ENCODE measurements at regions not wholly inside any gene's neighbourhood (a gene's known extent, or its start where the extent isn't known, plus 50 kb on each side); places are given as distances from the start of the nearest gene placed in this dataset.

GRCh38 chr7:18206331-18206730 is 178.7 kb upstream of the PRPS1L1 start:
- dilution Hi-C loops (cut with HindIII; ENCODE audit: low sequenced_read_pairs, unreplicated experiment), result no loop called here
- no peak for DNase-seq

More at GRCh38 chr7:18206331-18206730, 178.7 kb upstream of the PRPS1L1 start:
- Histone ChIP-seq H2AK5ac (ENCODE audit: low read depth, low read length) (no peak overlapping the region), H3K18ac (ENCODE audit: low read depth, low read length) (no peak overlapping the region), H3K9ac (ENCODE audit: low read depth, low read length) (no peak overlapping the region), H2BK20ac (ENCODE audit: low read depth, low read length) (no peak overlapping the region), H2BK15ac (ENCODE audit: low read depth, low read length) (no peak overlapping the region), H3K27ac (ENCODE audit: insufficient read depth, low read length) (no peak overlapping the region), H3K9me3 (ENCODE audit: control insufficient read depth, insufficient read depth, low read length) (no peaks in the 10 kb centered on the region), H2AK9ac (replicated peaks; ENCODE audit: low read depth, low read length, poor library complexity) (no peak overlapping the region), H3K4ac (ENCODE audit: low read depth, low read length) (no peak overlapping the region), H4K8ac (ENCODE audit: low read depth in 2 of 2, low read length in 2 of 2) (no peak overlapping the region), H3K14ac (replicated peaks; ENCODE audit: low read depth, low read length) (no peak overlapping the region), H4K20me1 (ENCODE audit: insufficient read depth, low read length) (no peaks in the 10 kb centered on the region), H3K27me3 (ENCODE audit: control insufficient read depth, insufficient read depth, low read length) (no peaks in the 10 kb centered on the region), H3K4me2 (ENCODE audit: low read depth, low read length) (no peak overlapping the region), H3K4me3 (ENCODE audit: insufficient read depth, low read depth, low read length) (no peak overlapping the region), H3K79me1 (ENCODE audit: low read depth in 1 of 2, low read length in 2 of 2) (no peaks in the 10 kb centered on the region), H2BK120ac (ENCODE audit: low read depth, low read length) (no peak overlapping the region), H2AFZ (replicated peaks; ENCODE audit: low read length, poor library complexity) (no peak overlapping the region), H4K5ac (ENCODE audit: low read depth, low read length) (no peak overlapping the region), H3K36me3 (ENCODE audit: control insufficient read depth, insufficient read depth, low read length) (no peaks in the 10 kb centered on the region), H2BK5ac (ENCODE audit: low read depth, low read length, poor library complexity, severe bottlenecking) (no peak overlapping the region), H3K56ac (ENCODE audit: extremely low read depth, insufficient read depth, low read length) (no peak overlapping the region), H4K91ac (ENCODE audit: insufficient read depth, low read depth, low read length) (no peak overlapping the region), H3K23ac (ENCODE audit: low read depth, low read length) (no peak overlapping the region), H3K4me1 (ENCODE audit: control insufficient read depth, insufficient read depth, low read length) (no peaks in the 10 kb centered on the region), H3K9me1 (ENCODE audit: insufficient read depth, low read length) (no peaks in the 10 kb centered on the region)
- CTCF ChIA-PET, result no interaction called here
- in situ Hi-C loops (cut with MboI; ENCODE audit: low sequenced_read_pairs), result no loop called here
- POLR2A ChIA-PET (ENCODE audit: unreplicated experiment), result no interaction called here
- BruUV-seq (replicated peaks), result no TSS peak
- no CpG with 5 or more reads among the region's 1 CpG for WGBS, 2 experiments (ENCODE audit: extremely low coverage in 2 of 2, insufficient read length in 1 of 2)
- TF ChIP-seq SMC3 (IDR thresholded peaks at IDR 0.05; ENCODE audit: low read depth, low read length), result no peak
- TF ChIP-seq MXI1 (IDR thresholded peaks at IDR 0.05; ENCODE audit: borderline replicate concordance, low read depth, low read length), result no peak
- TF ChIP-seq CHD1 (IDR thresholded peaks at IDR 0.05; ENCODE audit: low read depth, low read length), result no peak
- intact Hi-C loops (cut with micrococcal nuclease), result no loop called here
- no peak for ATAC-seq (ENCODE audit: low read depth)

Measured in IMR-90 (cell line).